ENCODE measurements at regions not wholly inside any gene's neighbourhood (a gene's known extent, or its start where the extent isn't known, plus 50 kb on each side); places are given as distances from the start of the nearest gene placed in this dataset.

DNA sequence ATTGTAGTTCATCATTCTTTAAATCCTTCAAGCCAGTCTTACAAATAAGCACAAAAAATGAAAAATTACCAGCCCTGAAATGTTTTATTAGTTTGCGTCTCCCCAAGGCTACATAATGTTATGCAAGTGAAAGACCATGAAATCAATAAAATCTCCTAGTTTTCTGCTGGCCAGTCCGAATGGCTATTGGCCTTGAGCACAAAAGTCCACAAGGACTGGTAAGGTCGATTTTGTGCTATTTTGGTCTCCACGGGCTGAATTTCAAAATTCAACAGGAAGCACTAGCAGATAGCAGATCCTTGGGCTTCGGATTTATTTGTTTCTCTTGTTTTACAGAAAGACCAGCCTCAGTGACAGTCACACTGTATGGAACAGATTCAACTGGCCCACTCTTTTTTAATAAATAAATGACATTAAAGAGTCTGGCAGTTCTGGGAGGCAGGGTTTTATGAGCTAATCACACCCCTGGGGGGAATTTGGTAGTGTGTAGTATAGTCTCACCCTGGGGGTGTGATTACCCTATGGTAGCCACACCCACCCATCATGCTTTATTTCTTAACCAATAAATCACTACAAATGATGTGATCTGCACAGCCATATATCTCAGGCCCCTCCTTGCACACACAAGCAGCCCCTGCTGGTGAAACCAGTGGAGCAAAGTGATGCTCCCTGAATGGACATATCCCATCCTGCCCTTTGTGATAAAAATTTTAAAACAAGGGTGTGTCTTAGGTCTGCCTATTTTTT is 51.1 kb upstream of the TMEM33 start:
- no peak for DNase-seq

DNA sequence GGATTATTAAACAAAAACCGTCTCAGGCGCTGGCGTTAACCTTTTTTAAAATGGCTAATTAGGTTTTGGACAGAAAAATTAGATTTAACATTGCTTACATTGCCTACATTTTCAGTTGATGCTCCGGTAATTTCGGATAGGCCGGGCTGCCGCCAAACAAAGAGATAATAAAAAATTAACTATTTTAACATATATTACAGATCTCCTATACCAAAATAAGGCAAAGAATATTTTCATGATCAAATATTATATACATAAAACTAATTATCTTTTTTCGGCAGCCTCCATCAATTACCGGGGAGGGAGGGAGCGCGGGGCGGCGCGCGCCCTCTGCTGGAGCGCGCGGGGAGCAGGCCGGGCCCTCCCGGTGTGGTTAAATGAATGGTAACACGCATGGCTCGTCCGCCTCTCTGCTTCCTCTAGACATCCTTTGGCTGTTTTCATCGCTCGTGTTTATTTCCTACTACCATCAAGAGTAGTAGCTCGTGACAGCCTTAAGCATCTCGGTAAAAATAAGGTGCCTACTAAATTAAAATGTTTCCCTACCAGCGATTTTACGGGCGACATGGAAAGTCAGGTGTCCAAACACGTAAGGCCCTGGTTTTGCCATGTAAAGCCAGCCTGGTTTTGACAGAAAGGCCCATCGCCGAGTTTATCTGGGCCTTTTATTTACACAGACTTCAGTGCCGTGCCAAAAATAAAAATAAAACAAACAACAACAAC is 52.4 kb upstream of the TMEM33 start:
- peak in 1 of 2 experiments; percentile 38 for DNase-seq

DNA sequence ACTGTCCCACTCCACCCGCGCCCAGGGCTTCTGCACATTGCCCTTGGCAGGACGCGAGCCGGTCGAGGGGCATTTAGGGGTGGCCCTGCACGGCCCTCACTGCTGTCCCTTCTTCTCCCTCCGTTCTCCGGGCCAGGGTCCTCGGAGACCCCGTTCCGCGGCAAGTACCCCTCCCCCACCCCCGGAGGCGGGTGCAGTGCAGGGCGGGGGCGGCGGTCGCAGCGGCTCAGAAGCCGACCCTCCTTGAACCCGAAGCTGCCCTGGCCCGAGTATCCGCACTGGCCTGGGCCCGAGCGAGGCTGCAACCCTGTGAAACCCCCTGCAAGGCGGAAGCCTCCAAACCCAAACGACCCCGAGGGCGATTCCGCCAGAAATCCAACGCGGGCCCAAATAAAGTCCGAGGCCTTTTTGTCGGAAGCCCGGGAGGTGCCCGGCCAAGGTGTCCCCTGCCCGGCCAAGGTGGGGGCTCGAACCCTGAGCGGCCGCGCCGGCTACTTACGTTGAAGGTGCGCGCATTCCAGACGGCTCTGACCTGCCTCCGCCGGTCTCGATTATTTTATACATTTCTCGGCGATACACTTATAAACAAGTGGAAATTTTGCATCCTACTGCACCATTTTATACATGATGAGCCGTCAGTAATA is 53.1 kb upstream of the TMEM33 start:
- no peak for DNase-seq

DNA sequence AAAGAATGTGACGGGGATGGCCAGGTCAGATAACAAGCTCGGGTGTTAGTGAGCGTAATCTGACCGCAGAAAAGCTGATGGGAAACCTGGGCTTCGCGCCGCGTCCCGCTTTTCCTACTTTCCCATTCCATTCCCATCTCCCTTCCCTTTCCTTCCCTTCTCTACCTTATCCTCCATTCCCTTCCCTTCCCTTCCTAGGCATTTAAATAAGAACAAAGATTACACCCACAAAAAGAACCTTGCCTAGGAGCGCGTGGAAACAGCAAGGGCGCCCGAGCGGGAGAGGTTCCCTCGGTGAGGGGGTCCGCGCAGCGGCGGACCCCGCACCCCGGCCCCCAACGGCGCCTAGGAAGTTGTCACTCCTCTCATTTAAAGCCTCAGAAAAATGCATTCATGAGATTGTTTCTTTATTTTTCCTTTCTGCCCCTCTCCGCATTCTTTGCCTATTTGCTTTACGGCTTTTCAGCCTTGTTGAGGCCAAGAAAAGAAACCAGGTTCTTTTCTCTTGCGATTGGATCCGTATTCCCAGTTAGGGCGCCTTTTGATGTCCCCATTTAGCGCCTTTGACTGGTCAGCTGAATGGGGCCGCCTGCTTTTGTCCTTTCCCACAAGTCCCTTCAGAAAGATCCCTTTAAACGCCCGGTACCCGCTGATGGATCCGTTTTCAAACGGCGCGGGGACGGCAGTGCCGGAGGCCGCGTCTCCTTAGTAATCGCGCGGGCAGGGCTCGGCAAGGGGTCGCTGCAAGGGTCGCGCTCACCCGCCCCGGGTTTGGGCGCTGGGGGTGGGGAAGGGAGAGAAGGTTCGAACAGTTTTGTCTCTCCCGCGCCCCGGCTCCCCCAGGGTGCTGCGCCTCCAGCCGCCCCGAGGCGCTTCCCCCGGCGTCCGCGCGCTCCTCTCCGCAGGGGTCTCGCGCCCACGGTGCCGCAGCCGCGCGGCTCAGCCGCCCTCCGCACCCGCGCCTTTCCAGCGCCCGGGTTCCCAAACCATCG is 54.1 kb upstream of the TMEM33 start:
- DNase-seq, result no peak

DNA sequence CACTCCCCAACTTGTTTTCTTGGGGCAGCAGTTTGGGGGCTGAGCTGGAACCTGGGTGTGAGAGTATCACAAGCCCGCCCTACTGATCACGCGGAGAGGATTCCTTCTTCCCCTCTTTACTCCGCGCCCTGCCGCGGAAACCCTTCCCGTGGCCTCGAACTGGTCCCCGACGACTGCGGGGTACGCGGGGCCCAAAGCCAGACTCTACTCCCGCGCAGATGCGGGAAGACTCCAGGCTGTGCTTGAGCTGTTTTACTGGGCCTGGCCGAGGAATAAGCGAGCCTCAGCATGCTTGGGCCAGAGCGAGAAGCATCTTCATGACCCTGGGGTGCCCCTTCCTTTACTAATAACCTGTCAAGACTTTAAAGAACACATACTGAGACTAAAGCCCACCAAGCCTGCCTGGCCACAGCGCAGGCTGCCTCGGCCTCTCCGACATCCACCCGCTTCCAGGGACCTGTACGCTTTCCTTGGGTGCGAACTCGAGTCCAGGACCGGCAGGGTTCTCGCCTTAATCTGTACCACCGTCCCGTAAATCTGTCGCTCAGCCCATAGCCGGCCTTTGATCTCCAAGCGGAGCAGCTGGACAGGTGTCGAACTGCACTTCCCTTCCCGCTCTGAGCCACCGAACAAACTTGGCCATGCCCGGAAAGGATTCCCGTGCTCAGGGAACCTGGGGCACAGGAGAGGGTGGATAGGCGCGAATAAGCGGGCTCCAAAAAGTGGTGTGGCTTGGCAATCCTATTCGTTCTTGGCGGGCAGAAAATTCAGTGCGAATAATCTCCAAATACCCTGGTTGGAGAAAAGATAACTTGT is 55.0 kb upstream of the TMEM33 start:
- DNase-seq, result no peak

DNA sequence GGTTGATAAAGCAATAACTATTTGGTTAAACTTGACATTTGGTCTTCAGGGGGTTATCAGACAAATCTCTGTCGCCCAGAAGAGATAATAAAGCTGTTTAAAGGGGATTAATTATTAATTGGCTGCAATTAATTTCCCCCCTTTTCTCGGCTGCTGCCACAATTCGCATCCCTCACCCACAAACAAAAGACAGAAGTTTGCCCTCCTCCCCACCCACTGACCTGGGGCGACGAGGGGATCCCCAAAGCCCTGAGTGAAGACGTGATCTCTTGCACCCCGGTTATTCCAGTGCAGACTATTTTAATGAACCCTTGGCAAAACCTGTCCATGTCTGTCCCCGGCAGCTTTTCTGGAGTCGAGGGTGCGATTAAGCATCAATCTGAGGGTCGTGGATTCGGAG is 55.7 kb upstream of the TMEM33 start:
- DNase-seq, result no peak

DNA sequence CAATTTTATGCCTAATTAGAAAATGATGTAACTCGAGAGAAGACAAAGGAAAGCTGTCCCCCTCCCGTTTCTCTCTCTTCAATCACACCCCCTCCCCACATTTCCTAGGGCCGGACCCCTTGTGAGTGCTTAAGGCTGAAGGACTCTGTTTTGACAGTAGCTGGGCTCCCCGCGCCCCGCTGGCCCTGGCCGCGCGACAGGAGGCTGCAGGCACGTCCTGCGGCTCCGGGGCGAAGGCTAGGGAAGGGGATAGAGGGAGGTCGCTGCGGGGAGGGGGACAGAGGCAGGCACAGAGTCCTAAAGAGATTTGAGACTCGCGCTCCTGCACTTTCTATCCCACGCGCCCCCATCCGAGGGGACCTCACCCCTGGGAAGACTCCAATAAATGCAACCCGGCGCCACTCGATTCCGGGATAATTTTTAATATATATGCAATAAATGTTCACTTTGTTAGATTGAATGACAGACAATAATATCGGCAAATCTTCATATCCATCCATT is 56.2 kb upstream of the TMEM33 start:
- DNase-seq, result no peak

DNA sequence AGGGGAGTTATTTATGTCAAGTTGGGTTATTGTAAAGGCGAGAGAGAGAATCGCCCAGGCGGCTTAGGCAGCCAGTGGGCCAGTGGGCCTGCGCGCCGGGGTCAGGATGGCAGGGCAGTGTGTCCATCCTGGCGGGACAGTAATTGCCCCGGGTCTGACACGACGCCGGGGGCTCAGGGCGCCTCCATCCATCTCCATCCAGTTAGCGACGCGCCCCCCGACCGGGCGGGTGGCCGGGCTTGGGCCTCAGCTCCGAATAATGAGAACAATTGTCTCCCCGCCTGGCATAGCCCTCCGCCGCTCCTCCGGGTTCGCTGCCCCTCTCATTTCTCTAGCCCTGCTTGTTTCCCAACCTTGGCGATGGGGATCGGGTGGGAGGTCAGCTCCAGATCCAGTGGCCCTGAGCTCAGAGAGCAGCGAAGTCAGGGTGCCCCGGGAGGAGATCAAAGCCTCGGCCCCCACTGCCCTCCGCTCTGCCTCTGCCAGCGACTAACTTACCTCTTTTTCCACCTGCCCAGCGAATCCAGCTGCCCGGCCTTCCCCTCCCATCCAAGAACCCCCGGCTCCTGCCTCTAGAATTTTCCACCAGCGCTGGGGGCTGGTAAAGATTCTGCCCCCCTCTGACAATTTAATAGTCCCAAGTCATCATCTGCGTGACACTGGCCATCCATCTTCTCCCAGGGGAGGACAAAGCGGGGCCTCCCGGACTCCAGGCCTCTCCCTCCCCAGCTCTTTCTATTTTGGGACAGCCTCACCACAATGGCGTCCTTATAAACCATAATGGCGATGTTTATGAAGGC is 56.9 kb upstream of the TMEM33 start:
- no peak for DNase-seq

DNA sequence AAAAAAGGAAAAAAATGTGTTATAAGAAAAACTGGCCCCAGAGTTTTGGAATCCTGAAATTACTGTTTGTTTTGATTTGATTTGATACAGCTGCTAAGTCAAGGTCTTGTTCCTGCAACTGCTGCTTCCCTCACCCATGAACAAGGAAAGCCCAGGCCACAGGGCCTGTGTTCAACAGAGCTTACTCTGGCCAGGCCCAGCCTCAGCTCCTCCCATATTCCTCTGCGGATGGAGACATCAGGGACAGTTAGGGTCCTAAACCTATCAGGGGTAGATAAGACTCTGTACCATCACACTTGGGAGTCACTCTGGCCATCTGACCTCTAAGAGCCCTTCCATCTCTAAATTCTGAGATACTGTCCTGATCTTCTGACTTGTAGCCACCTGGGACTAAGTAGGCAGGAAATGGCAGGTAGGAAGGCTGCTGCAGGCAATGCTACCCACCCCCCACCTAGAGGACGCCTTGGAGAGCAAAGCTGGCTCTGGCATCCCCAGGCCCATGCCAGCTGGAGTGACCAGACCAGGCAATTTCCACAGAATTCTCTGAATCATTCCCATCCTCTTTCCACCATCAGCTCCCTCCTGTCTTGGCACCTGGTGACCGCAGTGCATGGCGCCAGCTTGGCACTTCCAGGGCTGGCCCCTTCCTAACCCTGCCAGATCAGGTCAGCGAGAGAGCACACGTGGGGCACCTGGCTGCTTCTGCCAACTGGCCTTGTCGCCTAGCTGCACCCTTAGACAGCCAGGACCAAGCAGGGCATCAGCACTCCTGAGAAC is 58.0 kb upstream of the TMEM33 start:
- DNase-seq, result no peak

DNA sequence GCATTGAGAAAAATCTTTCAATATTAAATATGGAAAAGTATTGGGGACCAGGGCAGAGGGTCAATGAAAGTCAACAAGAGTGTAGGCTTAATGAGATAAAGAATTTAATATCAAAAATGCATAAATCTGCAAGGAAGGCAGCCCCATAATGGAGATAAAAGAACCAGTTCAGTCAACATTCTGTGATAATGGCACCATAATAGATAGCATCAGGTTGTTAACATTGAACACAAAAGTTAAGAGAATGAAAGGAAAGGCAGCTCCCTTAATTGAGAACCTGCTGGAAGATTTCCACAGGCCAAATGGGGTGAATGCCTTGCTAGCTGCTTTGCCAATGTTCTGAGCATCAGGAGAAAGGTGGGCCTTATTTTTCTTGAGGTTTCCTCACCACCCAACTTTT is 60.4 kb upstream of the TMEM33 start:
- DNase-seq, result no peak

DNA sequence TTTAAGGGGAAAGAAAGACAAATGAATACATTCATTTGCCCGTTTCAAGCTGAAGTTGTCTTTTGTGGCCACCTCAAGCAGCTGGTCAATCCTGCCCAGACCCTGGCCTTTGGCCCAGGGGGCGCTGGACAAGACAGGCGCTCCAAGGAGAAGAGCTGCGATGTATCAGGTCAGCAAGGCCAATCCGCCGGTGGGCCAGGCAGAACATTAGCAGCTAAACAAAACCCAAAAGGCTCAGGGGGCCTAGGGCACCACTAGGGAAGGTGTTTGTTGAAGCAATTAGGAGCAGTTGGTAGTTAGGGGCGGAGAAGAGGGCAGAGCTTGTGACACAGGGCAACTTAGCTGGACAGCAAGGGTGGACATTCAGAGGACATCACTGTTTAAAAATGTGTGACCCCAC is 60.8 kb upstream of the TMEM33 start:
- no peak for DNase-seq

DNA sequence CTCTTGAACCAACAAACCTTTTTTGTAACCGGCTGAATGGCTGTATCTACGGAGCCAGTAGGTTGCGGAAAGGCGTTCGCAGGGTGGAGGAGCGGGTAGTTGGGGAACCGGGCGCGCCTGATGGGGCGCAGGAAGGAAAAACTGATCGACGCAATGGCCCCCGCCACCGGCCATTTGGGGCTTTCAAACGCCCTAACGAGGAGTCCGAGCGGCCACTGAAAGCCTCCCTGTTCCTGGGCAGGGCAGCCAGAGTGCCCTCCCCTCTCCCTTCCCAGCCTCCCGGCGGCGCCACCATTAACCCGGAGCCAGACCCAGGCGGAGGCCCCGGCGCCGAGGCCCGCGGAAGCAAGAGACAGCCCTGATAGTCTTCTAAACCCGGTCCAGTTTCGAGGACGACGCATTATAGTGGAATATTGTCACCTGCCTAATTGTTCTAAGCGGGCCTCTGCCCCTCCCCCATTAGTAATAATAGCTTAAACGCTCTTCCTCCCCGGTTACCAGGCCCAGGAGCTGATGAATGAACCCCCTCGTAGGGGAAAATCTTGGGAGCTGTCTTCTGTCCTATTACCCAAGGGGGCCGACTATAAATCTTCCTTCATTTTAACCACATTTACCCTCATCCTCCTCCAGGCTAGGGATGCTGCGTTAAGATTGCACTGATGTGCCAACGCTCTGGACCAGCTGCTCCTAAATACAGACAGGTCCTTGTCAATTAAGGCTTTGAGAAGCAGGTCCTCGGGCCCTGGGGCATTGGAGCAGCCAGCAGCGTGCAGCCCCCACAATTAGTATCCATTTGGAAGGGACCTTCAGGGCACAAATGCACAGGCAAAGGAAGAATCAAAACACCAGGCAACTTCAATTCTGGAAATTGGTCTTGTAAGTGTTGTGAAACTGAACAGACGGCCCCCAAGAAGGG is 61.6 kb upstream of the TMEM33 start:
- DNase-seq, result no peak

DNA sequence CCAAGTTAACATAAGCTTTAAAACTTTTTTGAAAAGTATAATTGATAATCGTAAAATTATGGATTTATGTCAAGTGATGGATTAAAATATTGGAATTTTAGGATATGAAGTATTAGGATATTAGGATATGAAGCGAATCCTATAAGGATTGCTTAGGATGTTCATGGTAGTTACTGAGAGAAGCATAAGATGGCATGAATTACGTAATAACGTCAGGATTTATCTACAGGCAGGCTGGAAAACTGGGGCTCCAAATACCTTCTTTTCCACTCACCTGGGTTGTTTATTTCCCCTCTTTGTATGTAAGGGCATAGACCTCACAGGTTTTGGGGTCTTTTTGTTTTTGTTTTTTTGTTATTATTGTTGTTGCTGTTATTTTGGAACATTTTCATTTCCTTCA is 65.2 kb upstream of the TMEM33 start:
- DNase-seq, result no peak

DNA sequence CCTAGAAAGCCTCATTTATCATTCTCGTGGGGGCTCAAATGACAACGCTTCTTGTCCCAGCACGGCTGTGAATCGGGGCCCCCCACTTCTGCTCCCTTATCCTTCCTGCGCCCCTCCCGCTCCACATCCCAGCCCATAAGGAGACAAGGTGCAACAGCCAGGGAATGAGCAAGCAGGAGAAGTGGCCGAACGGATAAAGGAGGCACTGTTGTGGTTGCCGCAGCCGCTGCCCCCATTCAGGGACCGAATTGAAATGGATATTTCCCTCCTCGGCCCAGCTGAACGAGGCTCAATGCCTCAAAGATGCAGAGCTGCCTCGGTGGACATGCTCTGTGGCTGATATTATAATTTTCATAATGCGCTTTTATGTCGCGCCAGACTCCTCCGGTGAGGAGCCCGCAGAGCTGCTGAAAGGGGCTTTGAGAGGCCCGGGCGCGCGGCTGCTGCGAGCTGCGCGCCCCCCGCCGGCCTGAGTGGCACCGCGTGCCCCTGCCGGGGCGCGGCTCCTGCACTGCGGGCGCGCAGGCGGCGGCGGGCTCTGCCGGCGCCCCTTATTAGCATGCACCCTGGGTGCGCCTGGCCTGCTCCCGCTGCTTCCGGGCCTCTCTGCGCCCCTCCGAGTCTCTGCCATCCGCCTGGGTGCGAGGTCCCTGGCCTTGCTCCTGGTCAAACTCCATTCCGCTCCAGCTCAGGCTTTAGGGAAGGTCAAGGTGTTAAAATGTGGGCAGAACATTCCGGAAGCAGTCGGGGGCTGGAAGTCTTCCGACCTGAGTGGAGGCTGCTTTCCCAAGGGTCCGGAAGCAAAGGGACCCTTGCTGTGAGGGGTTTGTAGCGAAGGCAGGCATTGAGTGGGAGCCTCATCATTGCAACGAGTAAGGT is 68.2 kb upstream of the TMEM33 start:
- no peak for DNase-seq

DNA sequence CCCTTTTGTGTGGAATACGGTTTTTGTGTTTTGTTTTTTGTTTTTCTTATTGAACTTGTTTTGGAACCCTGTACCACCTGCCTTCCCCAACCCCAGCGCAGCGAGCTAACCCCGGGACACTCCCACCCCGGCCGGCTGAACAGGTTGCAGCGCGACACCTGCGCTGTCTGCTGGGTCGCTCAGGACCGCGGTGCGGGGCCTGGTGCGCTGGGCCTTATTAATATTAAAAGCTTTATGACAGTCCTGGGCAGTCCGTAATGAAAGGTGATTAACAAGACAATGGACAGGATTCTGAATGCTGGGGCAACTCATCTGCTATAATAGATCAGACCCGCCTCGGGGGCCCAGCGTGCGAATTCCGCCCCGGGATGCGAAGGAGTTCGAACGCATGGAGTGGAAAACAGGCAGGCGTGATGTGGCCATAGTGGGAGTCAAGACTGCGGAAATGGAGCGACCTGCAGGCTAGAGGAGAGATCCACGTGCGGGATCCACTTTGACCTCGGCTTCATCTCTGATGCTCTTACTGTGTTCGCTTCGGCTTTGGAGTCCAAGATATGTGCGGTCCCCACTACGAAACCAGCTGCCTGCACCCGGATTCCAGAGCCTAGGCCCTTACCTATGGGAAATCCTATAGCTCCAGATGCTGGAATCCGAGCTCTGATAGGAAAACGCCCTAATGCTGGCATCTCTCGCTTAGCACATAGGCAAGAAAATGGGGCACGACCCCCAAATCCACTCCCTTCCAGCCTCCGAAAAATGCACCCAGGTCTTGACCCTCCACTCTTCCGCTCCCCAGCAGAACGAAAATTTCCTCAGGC is 69.0 kb upstream of the TMEM33 start:
- no peak for DNase-seq

DNA sequence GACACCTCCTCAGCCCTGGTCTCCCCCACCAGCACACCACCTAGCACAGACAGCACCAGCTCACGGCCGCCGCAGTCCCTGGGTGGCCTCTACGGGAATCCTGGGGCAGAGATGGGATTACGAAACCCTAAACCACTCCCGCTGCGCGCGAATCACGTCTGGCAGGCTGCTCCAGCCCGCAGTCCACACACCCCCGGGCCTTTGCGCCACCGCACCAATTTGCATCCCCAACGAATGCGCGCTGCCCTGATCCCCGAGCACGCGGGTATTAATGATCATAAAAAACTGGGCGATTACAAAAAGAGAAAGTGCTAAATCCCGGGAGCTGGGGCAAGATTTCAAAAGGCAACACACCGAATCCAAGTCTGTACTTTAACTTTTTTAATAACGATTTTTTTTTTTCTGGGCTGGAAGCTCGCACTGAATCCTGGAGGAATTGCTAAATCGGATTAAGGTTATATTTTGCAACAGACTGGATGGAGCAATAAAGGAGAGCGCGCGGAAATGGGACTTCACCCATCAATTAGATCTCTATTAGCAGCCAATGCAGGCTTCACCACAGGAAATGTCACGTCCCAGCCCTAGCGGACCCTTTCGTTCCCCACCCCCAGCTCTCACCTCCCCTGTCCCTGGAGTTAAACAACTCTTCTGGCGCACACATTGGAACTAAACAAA is 69.8 kb upstream of the TMEM33 start:
- DNase-seq, result no peak
